Parathyroid adenoma (tissue), 2 donors: ENCODE measurements at regions not wholly inside any gene's neighbourhood (a gene's known extent, or its start where the extent isn't known, plus 50 kb on each side); places are given as distances from the start of the nearest gene placed in this dataset.
"Not testable (repeated sequence)": the region's sequence is repeated elsewhere in the genome, so short reads cannot be mapped to it uniquely, and the experiment has no call there.

Experiments used
- H2AFZ ChIP-seq: fragments of 300-600 bp; sonication (generic); one replicate; pipeline ENCODE4 v1.7.0; 2017; ENCODE audit warnings: antibody characterized with exemption, mild to moderate bottlenecking
- H3K27ac ChIP-seq: fragments of 300-600 bp; sonication (generic); one replicate; pipeline ENCODE4 v1.7.0; 2017
- H3K27me3 ChIP-seq: fragments of 300-600 bp; sonication (generic); one replicate; pipeline ENCODE4 v1.7.0; 2017; ENCODE audit warnings: low read length; ENCODE audit not compliant: control insufficient read depth, insufficient read depth
- H3K36me3 ChIP-seq: fragments of 300-600 bp; sonication (generic); one replicate; pipeline ENCODE4 v1.7.0; 2017; ENCODE audit warnings: low read length; ENCODE audit not compliant: control insufficient read depth, insufficient read depth
- H3K4me1 ChIP-seq: fragments of 300-600 bp; sonication (generic); one replicate; pipeline ENCODE4 v1.7.0; 2017; ENCODE audit warnings: control low read depth
- H3K4me2 ChIP-seq: fragments of 300-600 bp; sonication (generic); one replicate; pipeline ENCODE4 v1.7.0; 2017; ENCODE audit warnings: low read length
- H3K4me3 ChIP-seq: fragments of 300-600 bp; sonication (generic); one replicate; pipeline ENCODE4 v1.7.0; 2017; ENCODE audit warnings: low read depth, low read length
- H3K79me2 ChIP-seq: fragments of 300-600 bp; sonication (generic); one replicate; pipeline ENCODE4 v1.7.0; 2017; ENCODE audit warnings: control low read depth
- H3K9ac ChIP-seq: fragments of 300-600 bp; sonication (generic); one replicate; pipeline ENCODE4 v1.7.0; 2017; ENCODE audit warnings: mild to moderate bottlenecking
- H3K9me3 ChIP-seq: fragments of 300-600 bp; sonication (generic); one replicate; pipeline ENCODE4 v1.7.0; 2017; ENCODE audit warnings: low read length; ENCODE audit not compliant: control insufficient read depth
- CTCF ChIP-seq: fragments of 300-600 bp; sonication (generic); IDR thresholded peaks from one replicate; pipeline ENCODE4 v1.7.0; 2017; ENCODE audit warnings: antibody characterized with exemption, mild to moderate bottlenecking
- donor health status: primary hyperparathyroidism.

- H3K27ac ChIP-seq: no peak overlapping the region
- no peak for TF ChIP-seq CTCF
- H3K79me2 ChIP-seq: no peaks in the 10 kb centered on the region
Observed at GRCh38 chr10:3372281-3372680, 199.7 kb upstream of the PITRM1 start.

GRCh38 chr10:3371624-3372023, 199.0 kb upstream of the PITRM1 start:
- H3K27ac ChIP-seq, H3K4me3 ChIP-seq, H3K27me3 ChIP-seq, H3K4me2 ChIP-seq, H3K9ac ChIP-seq, H3K79me2 ChIP-seq, H3K4me1 ChIP-seq, H2AFZ ChIP-seq, H3K9me3 ChIP-seq, H3K36me3 ChIP-seq: not testable (repeated sequence)

More at GRCh38 chr10:3372281-3372680, 199.7 kb upstream of the PITRM1 start:
- no peaks in the 10 kb centered on the region for H3K9me3 ChIP-seq
- no peaks in the 10 kb centered on the region for H3K27me3 ChIP-seq
- H3K36me3 ChIP-seq: no peaks in the 10 kb centered on the region
- H2AFZ ChIP-seq: no peak overlapping the region
- H3K9ac ChIP-seq: no peak overlapping the region
- no peak overlapping the region for H3K4me2 ChIP-seq
- H3K4me1 ChIP-seq: no peaks in the 10 kb centered on the region
- no peak overlapping the region for H3K4me3 ChIP-seq

- Histone ChIP-seq H3K27ac (no peak overlapping the region), H3K4me1 (no peaks in the 10 kb centered on the region), H3K36me3 (no peaks in the 10 kb centered on the region), H3K79me2 (no peaks in the 10 kb centered on the region), H3K9me3 (no peaks in the 10 kb centered on the region), H3K9ac (no peak overlapping the region), H3K4me3 (no peak overlapping the region), H3K4me2 (no peak overlapping the region), H3K27me3 (no peaks in the 10 kb centered on the region), H2AFZ (no peak overlapping the region)
- no peak for TF ChIP-seq CTCF
Observed at GRCh38 chr10:3366735-3367405, 194.3 kb upstream of the PITRM1 start.

GRCh38 chr10:3366043-3366442, 193.5 kb upstream of the PITRM1 start:
- Histone ChIP-seq H3K4me2 (no peak overlapping the region), H3K79me2 (no peaks in the 10 kb centered on the region), H3K36me3 (no peaks in the 10 kb centered on the region), H3K27ac (no peak overlapping the region), H3K9me3 (no peaks in the 10 kb centered on the region), H3K4me3 (no peak overlapping the region), H2AFZ (no peak overlapping the region), H3K27me3 (no peaks in the 10 kb centered on the region), H3K9ac (no peak overlapping the region), H3K4me1 (no peaks in the 10 kb centered on the region)
- TF ChIP-seq CTCF: no peak

GRCh38 chr10:3365630-3366029, 193.0 kb upstream of the PITRM1 start:
- no peak for TF ChIP-seq CTCF
- no peak overlapping the region for H3K4me3 ChIP-seq
- no peaks in the 10 kb centered on the region for H3K9me3 ChIP-seq
- H3K4me2 ChIP-seq: no peak overlapping the region
- no peaks in the 10 kb centered on the region for H3K27me3 ChIP-seq
- no peaks in the 10 kb centered on the region for H3K36me3 ChIP-seq
- H3K79me2 ChIP-seq: no peaks in the 10 kb centered on the region
- H3K4me1 ChIP-seq: no peaks in the 10 kb centered on the region
- H3K27ac ChIP-seq: no peak overlapping the region
- no peak overlapping the region for H2AFZ ChIP-seq
- no peak overlapping the region for H3K9ac ChIP-seq
